Neural progenitor cell (in vitro differentiated cells): ENCODE measurements at regions not wholly inside any gene's neighbourhood (a gene's known extent, or its start where the extent isn't known, plus 50 kb on each side); places are given as distances from the start of the nearest gene placed in this dataset.

Experiments
- DNase-seq: peaks from one replicate; pipeline ENCODE4 v3.0.0-alpha.2; 2016; ENCODE audit warnings: low spot score
- H2AFZ ChIP-seq: fragments of 200-600 bp; sonication (generic); replicated peaks from 2 replicates; pipeline ENCODE4 v1.6.1; 2016; ENCODE audit warnings: antibody characterized with exemption
- H3F3A ChIP-seq: fragments of 200-600 bp; sonication (generic); 2 replicates; pipeline ENCODE4 v1.6.1; 2016; ENCODE audit warnings: antibody characterized with exemption, low read depth
- H3K27ac ChIP-seq: fragments of 200-600 bp; sonication (generic); 2 replicates; pipeline ENCODE4 v1.5.1; 2016; ENCODE audit warnings: mild to moderate bottlenecking
- H3K27me3 ChIP-seq: fragments of 200-600 bp; sonication (generic); 2 replicates; pipeline ENCODE4 v1.6.1; 2016; ENCODE audit warnings: mild to moderate bottlenecking, moderate library complexity
- H3K36me3 ChIP-seq: fragments of 200-600 bp; sonication (generic); 2 replicates; pipeline ENCODE4 v1.5.1; 2016
- H3K4me1 ChIP-seq: fragments of 200-600 bp; sonication (generic); 2 replicates; pipeline ENCODE4 v1.6.1; 2016; ENCODE audit warnings: mixed run types
- H3K4me2 ChIP-seq: fragments of 200-600 bp; sonication (generic); 2 replicates; pipeline ENCODE4 v1.6.1; 2016
- H3K4me3 ChIP-seq: fragments of 200-600 bp; sonication (generic); 2 replicates; pipeline ENCODE4 v1.5.1; 2016
- H3K79me2 ChIP-seq: fragments of 200-600 bp; sonication (generic); 2 replicates; pipeline ENCODE4 v1.6.1; 2016; ENCODE audit warnings: low read depth
- H3K9ac ChIP-seq: fragments of 200-600 bp; sonication (generic); 2 replicates; pipeline ENCODE4 v1.6.1; 2016
- H3K9me3 ChIP-seq: fragments of 200-600 bp; sonication (generic); 2 replicates; pipeline ENCODE4 v1.5.1; 2016; ENCODE audit warnings: low read depth
- H4K20me1 ChIP-seq: fragments of 200-600 bp; sonication (generic); 2 replicates; pipeline ENCODE4 v1.6.1; 2016; ENCODE audit warnings: low read depth
- H3K27ac Mint-ChIP-seq: 3 replicates; pipeline ENCODE4 v1.8.0; 2021; ENCODE audit warnings: mixed read lengths
- H3K27me3 Mint-ChIP-seq: 2 replicates; pipeline ENCODE4 v1.8.0; 2022; ENCODE audit warnings: low read depth, mild to moderate bottlenecking, inconsistent platforms, moderate library complexity, mixed read lengths; ENCODE audit not compliant: insufficient read depth
- H3K36me3 Mint-ChIP-seq: 3 replicates; pipeline ENCODE4 v1.8.0; 2021; ENCODE audit warnings: mixed read lengths
- H3K4me1 Mint-ChIP-seq: 3 replicates; pipeline ENCODE4 v1.8.0; 2021; ENCODE audit warnings: mixed read lengths
- H3K4me3 Mint-ChIP-seq: 3 replicates; pipeline ENCODE4 v1.8.0; 2021; ENCODE audit warnings: mild to moderate bottlenecking, moderate library complexity, mixed read lengths
- H3K9me3 Mint-ChIP-seq: 3 replicates; pipeline ENCODE4 v1.8.0; 2020; ENCODE audit warnings: mixed read lengths
- CTCF ChIP-seq: fragments of 200-600 bp; sonication (generic); IDR thresholded peaks from 2 replicates; pipeline ENCODE4 v1.5.1; 2017; ENCODE audit warnings: antibody characterized with exemption, mild to moderate bottlenecking
- EZH2 ChIP-seq: fragments of 200-600 bp; sonication (generic); IDR thresholded peaks from 2 replicates; pipeline ENCODE4 v1.6.1; 2017; ENCODE audit warnings: antibody characterized with exemption, mild to moderate bottlenecking, moderate library complexity
- EZH2phosphoT487 ChIP-seq: fragments of 200-600 bp; sonication (generic); IDR thresholded peaks from 2 replicates; pipeline ENCODE4 v1.6.1; 2017; ENCODE audit warnings: antibody characterized with exemption

- no peak overlapping the region for H3K27ac Mint-ChIP-seq
- no peaks in the 10 kb centered on the region for H3F3A ChIP-seq
- H3K4me1 ChIP-seq: no peaks in the 10 kb centered on the region
- no peaks in the 10 kb centered on the region for H3K36me3 ChIP-seq
- no peaks in the 10 kb centered on the region for H3K36me3 Mint-ChIP-seq
- H3K9me3 ChIP-seq: no peaks in the 10 kb centered on the region
- H3K9ac ChIP-seq: no peak overlapping the region
- no peak overlapping the region for H3K4me3 Mint-ChIP-seq
- no peaks in the 10 kb centered on the region for H3K9me3 Mint-ChIP-seq
- H2AFZ ChIP-seq: peak overlapping the region; percentile 21
- H3K4me1 Mint-ChIP-seq: no peaks in the 10 kb centered on the region
- H3K4me3 ChIP-seq: no peak overlapping the region
- H3K27me3 Mint-ChIP-seq: no peaks in the 10 kb centered on the region
- TF ChIP-seq EZH2 (no peak), CTCF (no peak), EZH2phosphoT487 (no peak)
- H3K4me2 ChIP-seq: no peak overlapping the region
- no peaks in the 10 kb centered on the region for H3K27me3 ChIP-seq
- DNase-seq: no peak
- no peaks in the 10 kb centered on the region for H4K20me1 ChIP-seq
- no peak overlapping the region for H3K27ac ChIP-seq
- H3K79me2 ChIP-seq: no peaks in the 10 kb centered on the region
Measured at GRCh38 chr1:88404582-88404981, 279.5 kb upstream of the PKN2 start.

- no peaks in the 10 kb centered on the region for H3K79me2 ChIP-seq
- H4K20me1 ChIP-seq: no peaks in the 10 kb centered on the region
- Mint-ChIP-seq H3K27me3 (no peaks in the 10 kb centered on the region), H3K27ac (no peak overlapping the region), H3K36me3 (no peaks in the 10 kb centered on the region), H3K4me1 (no peaks in the 10 kb centered on the region), H3K9me3 (no peaks in the 10 kb centered on the region), H3K4me3 (no peak overlapping the region)
- H3K4me1 ChIP-seq: no peaks in the 10 kb centered on the region
- H3K36me3 ChIP-seq: no peaks in the 10 kb centered on the region
- H3K9me3 ChIP-seq: no peaks in the 10 kb centered on the region
- H3K9ac ChIP-seq: no peak overlapping the region
- H3K4me3 ChIP-seq: no peak overlapping the region
- H3K4me2 ChIP-seq: no peak overlapping the region
- H3K27me3 ChIP-seq: no peaks in the 10 kb centered on the region
- TF ChIP-seq EZH2phosphoT487 (no peak), CTCF (no peak), EZH2 (no peak)
- no peak for DNase-seq
- no peaks in the 10 kb centered on the region for H3F3A ChIP-seq
- no peak overlapping the region for H3K27ac ChIP-seq
- no peak overlapping the region for H2AFZ ChIP-seq
Measured at GRCh38 chr1:88407248-88407647, 276.8 kb upstream of the PKN2 start.

GRCh38 chr1:88421997-88422396 is 262.1 kb upstream of the PKN2 start:
- TF ChIP-seq CTCF: no peak
- no peak for TF ChIP-seq EZH2phosphoT487
- no peak overlapping the region for H3K27ac Mint-ChIP-seq
- H3K9ac ChIP-seq: no peak overlapping the region
- H3K4me3 Mint-ChIP-seq: no peak overlapping the region
- no peaks in the 10 kb centered on the region for H3K27me3 ChIP-seq
- H3F3A ChIP-seq: no peaks in the 10 kb centered on the region
- peaks cover 10% of the 10 kb centered on the region for H3K9me3 Mint-ChIP-seq
- H4K20me1 ChIP-seq: no peaks in the 10 kb centered on the region
- no peaks in the 10 kb centered on the region for H3K36me3 Mint-ChIP-seq
- H3K9me3 ChIP-seq: peaks cover 6% of the 10 kb centered on the region
- H3K4me3 ChIP-seq: no peak overlapping the region
- no peaks in the 10 kb centered on the region for H3K36me3 ChIP-seq
- H3K4me2 ChIP-seq: no peak overlapping the region
- H3K4me1 ChIP-seq: no peaks in the 10 kb centered on the region
- H2AFZ ChIP-seq: no peak overlapping the region
- no peak overlapping the region for H3K27ac ChIP-seq
- no peaks in the 10 kb centered on the region for H3K4me1 Mint-ChIP-seq
- no peak for DNase-seq
- H3K79me2 ChIP-seq: no peaks in the 10 kb centered on the region
- no peaks in the 10 kb centered on the region for H3K27me3 Mint-ChIP-seq

- DNase-seq: no peak
- no peaks in the 10 kb centered on the region for H3K4me1 Mint-ChIP-seq
- Histone ChIP-seq H3K27ac (no peak overlapping the region), H3F3A (no peaks in the 10 kb centered on the region), H2AFZ (no peak overlapping the region), H3K9ac (no peak overlapping the region), H3K4me1 (no peaks in the 10 kb centered on the region), H4K20me1 (no peaks in the 10 kb centered on the region), H3K36me3 (no peaks in the 10 kb centered on the region), H3K4me2 (no peak overlapping the region), H3K27me3 (no peaks in the 10 kb centered on the region), H3K4me3 (no peak overlapping the region), H3K79me2 (no peaks in the 10 kb centered on the region), H3K9me3 (no peaks in the 10 kb centered on the region)
- peaks cover 5% of the 10 kb centered on the region for H3K9me3 Mint-ChIP-seq
- no peak overlapping the region for H3K27ac Mint-ChIP-seq
- TF ChIP-seq EZH2phosphoT487 (no peak), CTCF (no peak), EZH2 (no peak)
- no peaks in the 10 kb centered on the region for H3K27me3 Mint-ChIP-seq
- H3K36me3 Mint-ChIP-seq: no peaks in the 10 kb centered on the region
- H3K4me3 Mint-ChIP-seq: no peak overlapping the region
Measured at GRCh38 chr1:88433556-88433955, 250.5 kb upstream of the PKN2 start.
